A549 (cell line): ENCODE measurements at regions not wholly inside any gene's neighbourhood (a gene's known extent, or its start where the extent isn't known, plus 50 kb on each side); places are given as distances from the start of the nearest gene placed in this dataset.

Experiments
- ATAC-seq, 2 experiments: fragments of 200-7000 bp in 1 of 2; fragments of >200 bp in 1 of 2; cut with Nextera tagmentation in 1 of 2; cut with Tn5 transposase in 1 of 2; 3 replicates each; pipeline versions ENCODE4 v1.8.0 to v1.9.1; 2018 to 2020; ENCODE audit warnings: mild to moderate bottlenecking in 1 of 2, moderate library complexity in 1 of 2
- CTCF ChIA-PET: fragments of 300-600 bp; sonication (Branson Sonifier 250); formaldehyde crosslinking; extraction: SDS; loops from one replicate; lab custom pipeline; 2021; ENCODE audit warnings: antibody characterized with exemption, inconsistent platforms; lab: Yijun Ruan, JAX
- POLR2A ChIA-PET: fragments of 350-600 bp; formaldehyde crosslinking; extraction: SDS; loops from one replicate; lab custom pipeline; 2021; ENCODE audit warnings: antibody characterized with exemption, inconsistent platforms; lab: Yijun Ruan, JAX
- DNase-seq, 2 experiments: peaks; one replicate each; pipeline versions ENCODE4 v3.0.0 to v3.0.0-alpha.2; 2011 to 2016; ENCODE audit warnings: low read depth in 1 of 2, low spot score in 1 of 2
- FAIRE-seq: peaks from 2 replicates; lab custom pipeline; 2011; peaks lifted over from hg19 to GRCh38; lab: Jason Lieb, UNC
- H3K27ac ChIP-seq, 2 experiments: fragments of >200 bp; sonication (Bioruptor Twin); formaldehyde crosslinking; 3 replicates each; pipeline ENCODE4 v1.5.1; 2016 to 2017
- H3K4me1 ChIP-seq: fragments of >200 bp; sonication (Bioruptor Twin); formaldehyde crosslinking; 3 replicates; pipeline ENCODE4 v1.6.1; 2016
- H3K4me2 ChIP-seq: fragments of >200 bp; sonication (Bioruptor Twin); formaldehyde crosslinking; 3 replicates; pipeline ENCODE4 v1.6.1; 2016
- H3K4me3 ChIP-seq: fragments of >200 bp; sonication (Bioruptor Twin); formaldehyde crosslinking; 3 replicates; pipeline ENCODE4 v1.5.1; 2016
- H3K9me3 ChIP-seq: fragments of >200 bp; sonication (Bioruptor Twin); formaldehyde crosslinking; 3 replicates; pipeline ENCODE4 v1.6.1; 2016
- BCL3 ChIP-seq: fragments of >200 bp; sonication (Bioruptor Twin); formaldehyde crosslinking; IDR thresholded peaks from 3 replicates; pipeline ENCODE4 v1.6.1; 2016
- BHLHE40 ChIP-seq: IDR thresholded peaks from 2 replicates; pipeline ENCODE4 v1.6.1; 2012; ENCODE audit warnings: low read depth, low read length, inconsistent platforms
- CBX8 ChIP-seq: fragments of 200-600 bp; sonication (generic); IDR thresholded peaks from 2 replicates; pipeline ENCODE4 v1.6.1; 2016
- CEBPB ChIP-seq, 2 experiments: fragments of >200 bp in 1 of 2; sonication (Bioruptor Twin) in 1 of 2; formaldehyde crosslinking in 1 of 2; IDR thresholded peaks; 2 replicates each; pipeline ENCODE4 v1.6.1; 2012 to 2016
- CHD2 ChIP-seq: fragments of 150-350 bp; IDR thresholded peaks from 2 replicates; pipeline ENCODE4 v1.6.1; 2014; ENCODE audit warnings: low read length; ENCODE audit not compliant: partially characterized antibody
- CTCF ChIP-seq: fragments of >200 bp; sonication (Bioruptor Twin); formaldehyde crosslinking; IDR thresholded peaks from 3 replicates; pipeline ENCODE4 v1.5.1; 2016
- EHMT2 ChIP-seq: fragments of 200-600 bp; sonication (generic); IDR thresholded peaks from 2 replicates; pipeline ENCODE4 v1.6.1; 2016; ENCODE audit warnings: antibody characterized with exemption, low read depth, mild to moderate bottlenecking, moderate library complexity
- GATA3 ChIP-seq: IDR thresholded peaks from 2 replicates; pipeline ENCODE4 v1.6.1; 2012; ENCODE audit warnings: borderline replicate concordance
- HMGXB4 ChIP-seq: fragments of 250-450 bp; sonication (Bioruptor Pico); IDR thresholded peaks from 2 replicates; pipeline ENCODE4 v1.5.0; 2021; ENCODE audit warnings: mild to moderate bottlenecking, moderate library complexity, borderline replicate concordance
- HOXA7 ChIP-seq: fragments of 250-450 bp; sonication (Bioruptor Pico); IDR thresholded peaks from 2 replicates; pipeline ENCODE4 v1.5.0; 2020; ENCODE audit warnings: mild to moderate bottlenecking, moderate library complexity
- JUNB ChIP-seq: fragments of >200 bp; sonication (Bioruptor Twin); formaldehyde crosslinking; IDR thresholded peaks from 2 replicates; pipeline ENCODE4 v1.6.1; 2016
- MAX ChIP-seq: IDR thresholded peaks from 2 replicates; pipeline ENCODE4 v1.6.1; 2012
- MYC ChIP-seq: IDR thresholded peaks from 2 replicates; pipeline ENCODE4 v1.6.1; 2012; ENCODE audit warnings: mild to moderate bottlenecking, inconsistent platforms, low read length, improper control_type of control experiment, borderline replicate concordance
- NFE2L2 ChIP-seq: fragments of 150-350 bp; conservative IDR thresholded peaks from 2 replicates; pipeline ENCODE4 v1.6.1; 2014; ENCODE audit warnings: low read length
- PHF8 ChIP-seq: fragments of 200-600 bp; sonication (generic); IDR thresholded peaks from 2 replicates; pipeline ENCODE4 v1.6.1; 2016; ENCODE audit warnings: low read depth, mild to moderate bottlenecking, antibody characterized with exemption, moderate library complexity, borderline replicate concordance
- POLR2A ChIP-seq: IDR thresholded peaks from 2 replicates; pipeline ENCODE4 v1.6.1; 2012; ENCODE audit warnings: mild to moderate bottlenecking, low read length
- RARB ChIP-seq: fragments of 250-450 bp; sonication (Bioruptor Pico); IDR thresholded peaks from 2 replicates; pipeline ENCODE4 v1.8.0; 2021; ENCODE audit warnings: mild to moderate bottlenecking, moderate library complexity
- RFX5 ChIP-seq: fragments of 450-650 bp; IDR thresholded peaks from 2 replicates; pipeline ENCODE4 v1.7.1; 2014; ENCODE audit warnings: antibody characterized with exemption, mild to moderate bottlenecking, moderate library complexity
- RNF2 ChIP-seq: fragments of 200-600 bp; sonication (generic); IDR thresholded peaks from 2 replicates; pipeline ENCODE4 v1.6.1; 2016; ENCODE audit warnings: low read depth, mild to moderate bottlenecking, antibody characterized with exemption, moderate library complexity, borderline replicate concordance
- TFCP2L1 ChIP-seq: fragments of 250-450 bp; sonication (Bioruptor Pico); IDR thresholded peaks from 2 replicates; pipeline ENCODE4 v1.5.0; 2021; ENCODE audit warnings: mild to moderate bottlenecking
- ZNF302 ChIP-seq: fragments of 250-450 bp; sonication (Bioruptor Pico); IDR thresholded peaks from 2 replicates; pipeline ENCODE4 v1.9.0; 2021; ENCODE audit warnings: inconsistent platforms, mild to moderate bottlenecking, moderate library complexity
- ZSCAN20 ChIP-seq: fragments of 250-450 bp; sonication (Bioruptor Pico); IDR thresholded peaks from 2 replicates; pipeline ENCODE4 v1.8.0; 2022; ENCODE audit warnings: mild to moderate bottlenecking, moderate library complexity
- WGBS: methylation state at CpG from one replicate; pipeline ENCODE4 v1.1.6; 2017; ENCODE audit errors: missing lambda C conversion rate; 5-methylcytosine and 5-hydroxymethylcytosine counted together
- TF ChIP-seq, protein P1 (sequence below): IDR thresholded peaks from 2 replicates; pipeline ENCODE4 v1.6.1; 2012; ENCODE audit warnings: low read depth, borderline replicate concordance
- TF ChIP-seq, protein P2 (sequence below): fragments of >200 bp; sonication (Bioruptor Twin); formaldehyde crosslinking; IDR thresholded peaks from 2 replicates; pipeline ENCODE4 v1.6.1; 2016

GRCh38 chr1:68322837-68323687, 90.7 kb upstream of the WLS start:
- CTCF ChIA-PET, result interaction anchor here (0.6 to 7.8 kb wide), 6 partner anchors 23 to 1414 kb away, joined by 3 to 191 read pairs (median 4); no protein-coding TSS in a partner anchor
- H3K9me3 ChIP-seq, result no peaks in the 10 kb centered on the region
- TF ChIP-seq CEBPB (IDR thresholded peaks at IDR 0.05) (no peak), CTCF (no peak), POLR2A (no peak), PHF8 (no peak), ZSCAN20 (no peak), GATA3 (no peak), NFE2L2 (no peak), HMGXB4 (CRISPR knock-in tag) (no peak), TFCP2L1 (CRISPR knock-in tag) (no peak), CHD2 (no peak), BCL3 (no peak), RARB (CRISPR knock-in tag) (no peak), BHLHE40 (no peak), MAX (no peak), MYC (no peak), RNF2 (no peak)
- TF ChIP-seq, protein P1, sequence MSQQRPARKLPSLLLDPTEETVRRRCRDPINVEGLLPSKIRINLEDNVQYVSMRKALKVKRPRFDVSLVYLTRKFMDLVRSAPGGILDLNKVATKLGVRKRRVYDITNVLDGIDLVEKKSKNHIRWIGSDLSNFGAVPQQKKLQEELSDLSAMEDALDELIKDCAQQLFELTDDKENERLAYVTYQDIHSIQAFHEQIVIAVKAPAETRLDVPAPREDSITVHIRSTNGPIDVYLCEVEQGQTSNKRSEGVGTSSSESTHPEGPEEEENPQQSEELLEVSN, result no peak
- TF ChIP-seq, protein P2, sequence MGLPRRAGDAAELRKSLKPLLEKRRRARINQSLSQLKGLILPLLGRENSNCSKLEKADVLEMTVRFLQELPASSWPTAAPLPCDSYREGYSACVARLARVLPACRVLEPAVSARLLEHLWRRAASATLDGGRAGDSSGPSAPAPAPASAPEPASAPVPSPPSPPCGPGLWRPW, result no peak
- TF ChIP-seq, all 56 proteins: peak for 0
- no peak for ATAC-seq
- 71% methylated on average over 13 of the region's 15 CpGs for WGBS
- FAIRE-seq, result no peak
- POLR2A ChIA-PET, result interaction anchor here (0.8 kb wide), 1 partner anchor 206 kb away, joined by 3 read pairs; no protein-coding TSS in a partner anchor
- Histone ChIP-seq H3K4me1 (0 out of 3 replicates have a peak, but pooled peaks cover 5% of the 10 kb centered on the region), H3K4me3 (no peak overlapping the region), H3K4me2 (no peak overlapping the region), H3K27ac (no peak overlapping the region)
- no peak for DNase-seq

DNA sequence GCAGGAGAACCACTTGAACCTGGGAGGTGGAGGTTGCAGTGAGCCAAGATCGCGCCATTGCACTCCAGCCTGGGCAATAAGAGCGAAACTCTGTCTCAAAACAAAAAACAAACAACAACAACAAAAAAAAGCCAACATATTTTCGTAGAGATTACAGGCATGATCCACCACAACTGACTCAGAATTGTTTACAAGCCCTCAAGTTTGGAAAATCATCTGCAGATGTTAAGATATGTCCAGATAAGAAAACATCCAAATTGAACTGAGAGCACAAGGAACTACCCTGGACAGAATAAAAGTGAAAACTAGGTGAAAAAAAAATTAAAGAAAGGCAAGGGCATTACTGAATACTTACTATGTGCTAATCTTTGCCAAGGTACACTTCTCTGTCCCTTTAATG, 89.8 kb upstream of the WLS start:
- ChIA-PET CTCF (interaction anchor here (0.6 to 7.8 kb wide), 9 partner anchors 10 to 556 kb away, joined by 3 to 191 read pairs (median 4); no protein-coding TSS in a partner anchor), POLR2A (interaction anchor here (0.8 kb wide), 1 partner anchor 205 kb away, joined by 3 read pairs; no protein-coding TSS in a partner anchor)
- no peak for FAIRE-seq
- H3K9me3 ChIP-seq, result no peaks in the 10 kb centered on the region
- 0 out of 3 replicates have a peak, but pooled peaks cover 5% of the 10 kb centered on the region for H3K4me1 ChIP-seq
- H3K27ac ChIP-seq, result no peak overlapping the region
- no peak overlapping the region for H3K4me3 ChIP-seq
- ATAC-seq, result no peak
- H3K4me2 ChIP-seq, result no peak overlapping the region
- DNase-seq, result no peak
- 93% methylated on average over 4 of the region's 4 CpGs for WGBS
- TF ChIP-seq RFX5 (no peak), CTCF (no peak), CBX8 (no peak), CEBPB (IDR thresholded peaks at IDR 0.05) (no peak), ZNF302 (CRISPR knock-in tag) (no peak), CHD2 (no peak), BHLHE40 (no peak), EHMT2 (no peak), RARB (CRISPR knock-in tag) (no peak), HOXA7 (CRISPR knock-in tag) (no peak), BCL3 (no peak), GATA3 (no peak), JUNB (no peak)
